ENCODE measurements at regions not wholly inside any gene's neighbourhood (a gene's known extent, or its start where the extent isn't known, plus 50 kb on each side); places are given as distances from the start of the nearest gene placed in this dataset.

- H3K36me3 ChIP-seq (ENCODE audit: low read length), result no peaks in the 10 kb centered on the region
- H3K79me2 ChIP-seq (ENCODE audit: insufficient read depth, low read length), result no peaks in the 10 kb centered on the region
- no peaks in the 10 kb centered on the region for H3K27me3 ChIP-seq (ENCODE audit: low read length)
- TF ChIP-seq CTCF (IDR thresholded peaks at IDR 0.05; ENCODE audit: insufficient read depth, low read length, poor library complexity, severe bottlenecking), result no peak
- TF ChIP-seq EZH2phosphoT487 (conservative IDR thresholded peaks at IDR 0.05; ENCODE audit: low read length), result no peak
- no peaks in the 10 kb centered on the region for H4K20me1 ChIP-seq (ENCODE audit: low read depth, low read length)
- H3K4me2 ChIP-seq (ENCODE audit: low read depth, low read length, poor library complexity, severe bottlenecking), result no peak overlapping the region
- no peak overlapping the region for H2AFZ ChIP-seq (ENCODE audit: low read depth, low read length, severe bottlenecking)
- no peaks in the 10 kb centered on the region for H3K9me3 ChIP-seq (ENCODE audit: insufficient read depth, low read length)
- no peak overlapping the region for H3K9ac ChIP-seq (ENCODE audit: low read length)
- H3K9me2 ChIP-seq (replicated peaks; ENCODE audit: insufficient read depth, low read length), result no peaks in the 10 kb centered on the region
- no peaks in the 10 kb centered on the region for H3F3A ChIP-seq (ENCODE audit: insufficient read depth)
- H3K27ac ChIP-seq (ENCODE audit: low read depth, low read length), result no peak overlapping the region
- no peak overlapping the region for H3K4me3 ChIP-seq (ENCODE audit: insufficient read depth, low read length, poor library complexity, severe bottlenecking)
Observed at GRCh38 chrX:36950495-36951253, 57.5 kb upstream of the FAM47C start.

GRCh38 chrX:36957425-36958328 is 50.5 kb upstream of the FAM47C start:
- TF ChIP-seq CTCF (IDR thresholded peaks at IDR 0.05; ENCODE audit: insufficient read depth, low read length, poor library complexity, severe bottlenecking) (no peak), EZH2phosphoT487 (conservative IDR thresholded peaks at IDR 0.05; ENCODE audit: low read length) (no peak)
- no peaks in the 10 kb centered on the region for H3K9me3 ChIP-seq (ENCODE audit: insufficient read depth, low read length)
- H3K4me3 ChIP-seq (ENCODE audit: insufficient read depth, low read length, poor library complexity, severe bottlenecking), result no peak overlapping the region
- no peak overlapping the region for H3K9ac ChIP-seq (ENCODE audit: low read length)
- H3K36me3 ChIP-seq (ENCODE audit: low read length), result no peaks in the 10 kb centered on the region
- H3K4me2 ChIP-seq (ENCODE audit: low read depth, low read length, poor library complexity, severe bottlenecking), result no peak overlapping the region
- H4K20me1 ChIP-seq (ENCODE audit: low read depth, low read length), result no peaks in the 10 kb centered on the region
- no peaks in the 10 kb centered on the region for H3K27me3 ChIP-seq (ENCODE audit: low read length)
- H3K9me2 ChIP-seq (replicated peaks; ENCODE audit: insufficient read depth, low read length), result no peaks in the 10 kb centered on the region
- no peaks in the 10 kb centered on the region for H3F3A ChIP-seq (ENCODE audit: insufficient read depth)
- no peak overlapping the region for H3K27ac ChIP-seq (ENCODE audit: low read depth, low read length)
- no peaks in the 10 kb centered on the region for H3K79me2 ChIP-seq (ENCODE audit: insufficient read depth, low read length)
- H2AFZ ChIP-seq (ENCODE audit: low read depth, low read length, severe bottlenecking), result no peak overlapping the region

All from SU-DHL-6 (cell line).